ENCODE measurements at regions not wholly inside any gene's neighbourhood (a gene's known extent, or its start where the extent isn't known, plus 50 kb on each side); places are given as distances from the start of the nearest gene placed in this dataset.

GRCh38 chr2:64854773-64855237, 134.4 kb upstream of the SLC1A4 start:
- DNase-seq (ENCODE audit: low read depth in 3 of 3) = no peak

GRCh38 chr2:64857581-64858471, 131.4 kb upstream of the SLC1A4 start:
- DNase-seq (ENCODE audit: low read depth in 3 of 3) = no peak

GRCh38 chr2:64858541-64859311, 130.5 kb upstream of the SLC1A4 start:
- no peak for DNase-seq (ENCODE audit: low read depth in 3 of 3)

DNA sequence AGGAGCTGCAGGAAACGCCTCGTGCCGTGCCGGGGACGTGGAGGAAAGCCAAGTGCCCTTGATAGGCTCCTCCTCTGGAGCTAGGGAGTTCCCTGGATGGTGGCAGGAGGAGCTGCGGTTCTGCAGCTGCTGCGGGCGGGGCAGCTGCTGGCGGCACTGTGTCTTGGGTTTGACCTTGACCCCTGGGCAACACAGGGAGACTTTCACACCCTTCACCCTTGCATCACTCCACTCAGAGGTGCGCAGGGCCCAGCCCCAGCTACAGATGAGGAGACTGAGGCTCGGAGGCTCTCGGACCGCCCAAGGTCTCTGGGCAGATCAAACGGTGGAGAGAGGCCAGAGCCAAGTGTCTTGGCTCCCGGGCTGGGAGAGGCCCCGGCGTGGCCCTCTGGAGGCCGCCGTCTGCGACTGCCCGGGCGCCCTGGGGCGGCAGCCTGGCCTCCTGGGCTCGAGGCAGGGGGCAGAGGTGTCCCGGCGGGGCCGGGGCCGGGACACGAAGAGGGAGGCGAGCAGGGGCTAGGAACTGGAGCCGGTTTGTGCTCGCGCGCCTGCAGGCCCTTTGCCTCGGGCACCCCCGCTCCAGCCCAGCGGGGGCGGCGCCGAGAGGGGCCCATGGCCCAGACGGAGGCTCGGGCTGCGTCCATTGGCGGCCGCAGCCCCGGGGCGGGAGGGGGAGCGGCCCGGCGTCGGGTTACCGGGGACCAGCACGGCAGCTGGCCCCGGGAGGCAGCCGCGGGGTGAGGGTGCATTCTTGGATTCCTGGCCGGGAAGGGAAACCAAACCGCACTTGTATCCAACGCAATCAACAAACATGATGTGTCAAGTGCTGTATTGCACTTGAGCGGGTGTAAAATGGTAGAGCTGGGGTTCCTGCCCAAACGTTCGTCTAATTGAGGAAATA, 129.6 kb upstream of the SLC1A4 start:
- no peak for DNase-seq (ENCODE audit: low read depth in 3 of 3)

DNA sequence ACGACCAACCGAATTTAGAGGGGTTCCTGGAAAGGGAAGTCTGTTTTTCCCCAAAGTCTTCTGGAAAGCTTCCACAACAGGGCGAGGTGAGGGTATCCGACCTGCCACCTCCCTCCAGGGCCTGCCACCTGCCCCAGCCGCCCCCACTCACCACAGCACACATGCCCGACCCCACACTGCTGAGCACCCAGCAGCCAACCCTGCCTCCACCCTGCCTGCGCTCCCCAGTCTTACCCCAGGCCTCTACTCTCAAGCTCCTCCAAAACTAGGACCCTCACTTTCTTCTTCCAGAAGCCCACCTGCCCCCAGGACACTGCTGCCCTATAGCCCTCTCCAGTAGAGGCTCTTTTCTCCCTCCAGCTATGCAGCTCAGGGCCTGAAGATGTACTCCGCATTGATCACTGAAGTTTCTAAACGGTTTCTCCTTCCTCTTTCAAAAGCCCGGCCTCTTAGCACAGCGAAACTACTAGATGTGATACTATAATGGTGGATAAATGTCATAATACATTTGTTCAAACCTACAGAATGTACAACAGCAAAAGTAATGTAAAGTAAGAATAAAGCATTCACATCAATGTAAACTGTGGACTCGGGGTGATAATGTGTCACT, 128.8 kb upstream of the SLC1A4 start:
- no peak for DNase-seq (ENCODE audit: low read depth in 3 of 3)

DNA sequence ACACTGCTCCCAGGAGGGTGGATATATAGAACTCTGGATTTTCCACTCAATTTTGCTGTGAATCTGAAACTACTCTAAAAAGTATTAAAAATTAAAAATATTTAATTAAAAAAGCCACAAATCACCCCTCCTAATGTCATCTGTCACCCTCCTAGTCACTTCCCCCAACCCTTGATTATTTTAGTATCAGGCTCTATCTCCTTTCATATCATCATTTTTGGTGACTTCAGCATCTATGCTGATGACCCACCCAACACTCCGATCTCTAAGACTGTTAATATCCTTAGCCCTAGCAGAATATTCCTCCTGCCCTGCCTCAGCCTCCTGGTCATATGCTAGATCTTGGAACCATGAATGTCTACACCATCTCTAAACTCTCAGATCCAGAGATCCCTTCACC, 128.3 kb upstream of the SLC1A4 start:
- DNase-seq (ENCODE audit: low read depth in 3 of 3) = no peak

DNA sequence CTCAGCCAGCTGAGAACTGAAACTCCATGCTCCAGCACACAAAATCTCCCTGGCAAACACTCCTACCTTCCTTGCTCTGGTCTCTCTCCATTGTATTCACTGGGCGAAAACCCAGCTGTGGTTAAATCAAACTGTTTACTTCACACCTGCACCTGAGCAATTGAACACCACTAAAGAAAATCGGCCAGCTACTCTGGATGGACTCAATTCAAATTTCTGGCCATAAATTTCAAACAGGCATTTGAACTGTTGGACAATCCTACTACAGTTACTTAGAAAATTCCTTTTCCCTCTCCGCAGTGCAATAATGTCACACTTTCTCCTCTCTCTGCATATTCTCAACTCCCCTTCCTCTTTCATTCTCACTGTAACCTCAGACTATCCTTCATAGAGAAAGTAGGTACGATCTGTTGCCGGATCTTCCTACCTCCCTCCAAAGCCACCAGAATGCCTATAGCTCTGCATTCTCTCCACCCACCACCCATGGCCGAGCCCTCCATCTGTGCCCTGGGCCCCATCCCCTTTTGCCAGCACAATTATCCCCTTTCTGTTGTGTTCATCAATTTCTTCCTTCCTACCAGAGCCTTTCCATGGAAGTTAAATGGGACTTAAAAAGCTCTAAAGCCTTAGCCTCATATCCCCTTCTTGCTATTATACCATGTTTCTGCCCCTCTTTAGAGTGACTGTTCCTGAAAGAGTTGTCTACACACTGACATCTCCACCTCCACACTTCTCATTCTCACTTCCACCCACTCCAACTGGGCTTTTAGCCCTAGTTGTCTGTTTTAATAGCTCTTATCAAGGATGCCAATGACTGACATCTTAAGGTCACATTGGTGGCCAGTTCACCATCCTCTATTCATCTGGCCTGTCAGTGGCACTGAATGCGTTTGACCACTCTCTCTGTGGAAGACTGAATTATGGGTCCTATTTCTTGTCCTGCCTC, 127.5 kb upstream of the SLC1A4 start:
- DNase-seq (ENCODE audit: low read depth in 3 of 3) = no peak

DNA sequence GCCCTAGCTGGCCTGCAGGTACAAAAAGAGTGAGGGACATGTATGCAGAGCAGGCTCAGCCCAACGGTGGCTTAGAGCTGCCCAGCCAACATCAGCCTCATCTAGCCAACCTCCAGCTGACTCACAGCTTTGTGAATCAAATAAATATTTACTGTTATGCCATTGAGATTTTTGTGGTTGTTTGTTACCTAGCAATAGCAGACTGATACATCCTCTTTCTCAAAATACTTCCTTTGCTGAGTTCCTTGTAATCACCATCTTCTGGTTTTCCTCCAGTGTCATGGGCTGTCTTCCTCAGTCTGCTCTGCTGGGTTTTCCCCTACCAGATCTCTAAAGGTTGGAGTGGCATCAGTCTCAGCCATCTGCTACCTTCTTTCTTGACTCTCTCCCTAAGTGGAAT, 126.6 kb upstream of the SLC1A4 start:
- DNase-seq (ENCODE audit: low read depth in 3 of 3) = no peak

DNA sequence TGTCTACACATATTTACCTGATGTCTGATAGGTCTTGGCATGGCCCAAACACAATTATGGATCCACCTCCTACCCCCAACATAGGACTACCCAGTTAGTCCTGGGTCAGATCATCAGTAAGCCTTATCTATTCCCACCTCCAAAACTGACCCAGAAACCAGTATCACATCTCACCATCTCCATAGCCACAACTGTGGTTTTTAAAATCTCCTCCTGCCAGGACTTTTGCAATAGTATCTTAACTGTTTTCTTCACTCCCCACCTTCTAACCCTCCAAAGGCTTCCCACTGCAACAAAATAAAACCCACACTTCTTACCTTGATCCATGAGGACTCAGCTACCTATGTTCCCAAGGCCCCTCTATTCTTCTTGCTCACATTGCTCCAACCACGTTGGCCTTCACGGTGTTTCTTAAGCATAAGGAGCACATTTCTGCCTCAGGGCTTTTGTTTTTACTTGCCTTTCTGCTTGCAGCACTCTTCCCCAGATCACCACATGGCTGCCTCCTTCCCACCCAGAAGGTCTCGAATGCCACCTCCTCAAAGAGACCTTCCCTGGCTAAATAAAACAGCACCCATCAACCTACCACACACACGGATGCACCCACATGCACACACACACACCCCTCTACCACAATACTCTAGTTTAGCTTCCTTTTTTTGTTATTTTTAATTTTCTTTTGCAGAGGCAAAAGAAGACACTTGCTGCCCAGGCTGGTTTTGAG, 125.9 kb upstream of the SLC1A4 start:
- DNase-seq (ENCODE audit: low read depth in 3 of 3) = no peak

- peak; percentile 37 to 51 (median 47) for DNase-seq (ENCODE audit: low read depth in 3 of 3)
Observed at GRCh38 chr2:64865073-64865830, 123.9 kb upstream of the SLC1A4 start.

GRCh38 chr2:64865831-64866345, 123.3 kb upstream of the SLC1A4 start:
- DNase-seq (ENCODE audit: low read depth in 3 of 3) = no peak

DNA sequence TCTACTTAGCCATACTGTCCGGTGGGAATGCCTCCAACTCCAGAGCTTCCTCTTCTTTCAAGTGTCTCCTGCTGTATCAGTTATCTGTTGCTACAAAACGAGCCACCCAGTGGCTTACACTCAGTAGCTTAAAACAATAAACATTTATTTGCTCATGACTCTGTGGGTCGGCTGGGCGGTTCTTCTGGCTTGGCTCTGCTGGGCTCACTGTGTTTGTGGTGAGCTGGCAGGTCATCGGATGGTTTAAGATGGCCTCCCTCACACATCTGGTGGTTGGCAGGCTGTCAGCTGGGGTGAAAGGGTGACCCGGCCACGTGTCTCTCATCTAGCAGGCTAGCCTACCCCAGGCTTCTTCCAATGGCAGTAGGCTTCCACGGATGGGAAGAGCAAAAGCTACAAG, 122.4 kb upstream of the SLC1A4 start:
- DNase-seq (ENCODE audit: low read depth in 3 of 3) = no peak

GRCh38 chr2:64867253-64867996, 121.8 kb upstream of the SLC1A4 start:
- DNase-seq (ENCODE audit: low read depth in 3 of 3) = no peak

- DNase-seq (ENCODE audit: low read depth in 3 of 3) = no peak
Observed at GRCh38 chr2:64869126-64869525, 120.1 kb upstream of the SLC1A4 start.

DNA sequence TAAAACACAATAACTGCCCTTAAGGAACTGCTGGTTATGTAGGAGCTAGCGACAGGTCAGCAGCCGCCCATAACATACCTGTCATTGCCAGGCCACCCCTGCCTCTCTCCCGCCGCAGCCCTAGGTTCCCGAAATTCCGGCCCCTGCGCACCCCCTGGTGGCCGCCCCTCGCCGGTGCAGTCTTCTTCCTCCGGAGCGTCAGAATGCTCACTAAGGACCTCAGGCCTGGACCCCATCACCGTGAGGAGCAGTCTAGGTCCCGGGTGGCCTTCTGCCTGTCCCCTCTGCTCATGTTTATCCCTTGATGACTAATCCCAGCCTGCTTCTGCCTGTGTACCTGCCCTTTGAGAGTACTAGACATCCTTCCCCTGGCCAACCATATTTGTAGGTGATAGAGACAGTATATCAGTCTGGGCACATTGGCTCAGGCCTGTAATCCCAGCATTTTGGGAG, 115.7 kb upstream of the SLC1A4 start:
- DNase-seq (ENCODE audit: low read depth in 3 of 3) = peak; percentile 66 to 68 (median 66)

GRCh38 chr2:64874593-64874992, 114.6 kb upstream of the SLC1A4 start:
- no peak for DNase-seq (ENCODE audit: low read depth in 3 of 3)

GRCh38 chr2:64875368-64875767, 113.8 kb upstream of the SLC1A4 start:
- no peak for DNase-seq (ENCODE audit: low read depth in 3 of 3)

DNA sequence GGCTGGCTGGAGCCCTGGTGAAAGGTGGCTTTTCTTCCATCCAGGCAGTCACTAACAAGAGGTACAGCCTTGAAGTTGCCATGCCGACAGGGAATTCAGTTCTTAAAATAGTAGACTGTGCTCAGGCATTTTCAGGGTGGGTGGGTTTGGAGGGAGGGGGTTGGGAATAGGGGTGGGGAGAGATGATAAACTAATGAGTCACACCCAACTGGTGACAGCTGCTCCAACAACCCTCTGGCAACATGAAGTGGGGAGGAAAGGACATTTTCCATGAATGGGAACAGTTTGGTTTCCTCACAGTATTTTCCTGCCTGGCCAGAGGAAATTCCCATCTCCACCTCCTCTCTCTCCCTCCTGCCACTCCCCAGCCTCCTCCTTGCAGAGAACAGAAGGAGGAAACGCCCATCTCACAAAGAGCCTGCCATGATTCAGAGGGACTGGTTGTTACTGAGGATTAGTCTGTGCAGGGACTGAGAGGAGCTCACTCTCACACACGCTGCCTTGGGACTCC, 113.0 kb upstream of the SLC1A4 start:
- no peak for DNase-seq (ENCODE audit: low read depth in 3 of 3)

All from stimulated activated CD4-positive, alpha-beta T cell treated with anti-CD3 and anti-CD28 coated beads, TNF-alpha, amount 100 ng/mL, for 4 hours (primary cell).